ENCODE measurements at regions not wholly inside any gene's neighbourhood (a gene's known extent, or its start where the extent isn't known, plus 50 kb on each side); places are given as distances from the start of the nearest gene placed in this dataset.

DNA sequence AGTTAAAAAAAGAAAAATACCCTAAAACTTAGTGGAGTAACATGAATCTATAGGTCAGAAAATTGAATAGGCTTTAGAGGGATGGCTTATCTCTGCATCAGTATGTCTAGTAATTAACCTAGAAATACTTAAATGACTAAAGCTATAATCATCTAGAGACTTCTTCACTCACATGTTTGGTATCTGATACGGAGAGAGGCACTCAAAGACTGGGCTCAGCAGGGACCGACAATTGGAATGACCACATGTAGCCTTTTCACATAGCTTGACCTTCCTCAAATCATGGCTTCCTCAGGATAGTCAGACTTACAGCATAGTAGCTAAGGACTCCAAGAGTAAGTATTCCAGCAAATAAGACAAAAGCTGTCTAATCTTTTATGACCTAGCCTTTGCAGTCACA is 105.3 kb upstream of the RORB start:
- Histone ChIP-seq H2AK9ac (replicated peaks; ENCODE audit: low read depth, low read length, poor library complexity) (no peak overlapping the region), H3K27ac (ENCODE audit: insufficient read depth, low read length) (no peak overlapping the region), H3K4me3 (ENCODE audit: insufficient read depth, low read depth, low read length) (no peak overlapping the region), H3K4ac (ENCODE audit: low read depth, low read length) (no peak overlapping the region), H3K14ac (replicated peaks; ENCODE audit: low read depth, low read length) (no peak overlapping the region), H2BK5ac (ENCODE audit: low read depth, low read length, poor library complexity, severe bottlenecking) (no peak overlapping the region), H3K4me2 (ENCODE audit: low read depth, low read length) (no peak overlapping the region), H4K91ac (ENCODE audit: insufficient read depth, low read depth, low read length) (no peak overlapping the region), H3K18ac (ENCODE audit: low read depth, low read length) (no peak overlapping the region), H2BK20ac (ENCODE audit: low read depth, low read length) (no peak overlapping the region), H3K27me3 (ENCODE audit: control insufficient read depth, insufficient read depth, low read length) (no peaks in the 10 kb centered on the region), H3K56ac (ENCODE audit: extremely low read depth, insufficient read depth, low read length) (no peak overlapping the region), H3K4me1 (ENCODE audit: control insufficient read depth, insufficient read depth, low read length) (no peaks in the 10 kb centered on the region), H3K9me1 (ENCODE audit: insufficient read depth, low read length) (no peaks in the 10 kb centered on the region), H3K23ac (ENCODE audit: low read depth, low read length) (no peak overlapping the region), H4K8ac (ENCODE audit: low read depth in 2 of 2, low read length in 2 of 2) (no peak overlapping the region), H4K5ac (ENCODE audit: low read depth, low read length) (no peak overlapping the region), H3K9ac (ENCODE audit: low read depth, low read length) (no peak overlapping the region), H4K20me1 (ENCODE audit: insufficient read depth, low read length) (no peaks in the 10 kb centered on the region), H2BK120ac (ENCODE audit: low read depth, low read length) (no peak overlapping the region), H3K9me3 (ENCODE audit: control insufficient read depth, insufficient read depth, low read length) (peaks cover 6% of the 10 kb centered on the region), H3K36me3 (ENCODE audit: control insufficient read depth, insufficient read depth, low read length) (no peaks in the 10 kb centered on the region), H3K79me1 (ENCODE audit: low read depth in 1 of 2, low read length in 2 of 2) (no peaks in the 10 kb centered on the region), H2AFZ (replicated peaks; ENCODE audit: low read length, poor library complexity) (no peak overlapping the region), H2AK5ac (ENCODE audit: low read depth, low read length) (no peak overlapping the region), H2BK15ac (ENCODE audit: low read depth, low read length) (no peak overlapping the region)
- intact Hi-C loops (cut with micrococcal nuclease) = no loop called here
- ChIA-PET POLR2A (ENCODE audit: unreplicated experiment) (no interaction called here), CTCF (interaction anchor here (0.6 kb wide), 1 partner anchor 27 kb away, joined by 3 read pairs; no protein-coding TSS in a partner anchor)
- in situ Hi-C loops (cut with MboI; ENCODE audit: low sequenced_read_pairs) = no loop called here
- WGBS, 2 experiments (ENCODE audit: extremely low coverage in 2 of 2, insufficient read length in 1 of 2) = no CpG with 5 or more reads among the region's 2 CpGs
- TF ChIP-seq CEBPB (IDR thresholded peaks at IDR 0.05; ENCODE audit: low read depth, low read length) (no peak), NFE2L2 (IDR thresholded peaks at IDR 0.05; ENCODE audit: low read depth, low read length) (no peak), ELK1 (IDR thresholded peaks at IDR 0.05; ENCODE audit: borderline replicate concordance, low read depth, low read length) (no peak), SMC3 (IDR thresholded peaks at IDR 0.05; ENCODE audit: low read depth, low read length) (no peak), MAZ (IDR thresholded peaks at IDR 0.05; ENCODE audit: borderline replicate concordance, low read depth, low read length) (no peak), MAFK (IDR thresholded peaks at IDR 0.05; ENCODE audit: low read depth, low read length) (no peak), CHD1 (IDR thresholded peaks at IDR 0.05; ENCODE audit: low read depth, low read length) (no peak), CTCF (conservative IDR thresholded peaks at IDR 0.05; ENCODE audit: low read depth, low read length) (no peak), FOS (IDR thresholded peaks at IDR 0.05; ENCODE audit: low read depth, low read length) (no peak), RCOR1 (IDR thresholded peaks at IDR 0.05; ENCODE audit: insufficient replicate concordance, low read length) (no peak), RFX5 (IDR thresholded peaks at IDR 0.05; ENCODE audit: low read depth, low read length) (no peak), BHLHE40 (IDR thresholded peaks at IDR 0.05; ENCODE audit: low read depth, low read length) (no peak)
- TF ChIP-seq, protein P1, sequence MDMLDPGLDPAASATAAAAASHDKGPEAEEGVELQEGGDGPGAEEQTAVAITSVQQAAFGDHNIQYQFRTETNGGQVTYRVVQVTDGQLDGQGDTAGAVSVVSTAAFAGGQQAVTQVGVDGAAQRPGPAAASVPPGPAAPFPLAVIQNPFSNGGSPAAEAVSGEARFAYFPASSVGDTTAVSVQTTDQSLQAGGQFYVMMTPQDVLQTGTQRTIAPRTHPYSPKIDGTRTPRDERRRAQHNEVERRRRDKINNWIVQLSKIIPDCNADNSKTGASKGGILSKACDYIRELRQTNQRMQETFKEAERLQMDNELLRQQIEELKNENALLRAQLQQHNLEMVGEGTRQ (IDR thresholded peaks at IDR 0.05; ENCODE audit: low read depth, low read length) = no peak
- BruUV-seq (replicated peaks) = no TSS peak
- DNase-seq (no peak), ATAC-seq (ENCODE audit: low read depth) (no peak)
- dilution Hi-C loops (cut with HindIII; ENCODE audit: low sequenced_read_pairs, unreplicated experiment) = no loop called here

All from IMR-90 (cell line).